ENCODE measurements at regions not wholly inside any gene's neighbourhood (a gene's known extent, or its start where the extent isn't known, plus 50 kb on each side); places are given as distances from the start of the nearest gene placed in this dataset.

DNA sequence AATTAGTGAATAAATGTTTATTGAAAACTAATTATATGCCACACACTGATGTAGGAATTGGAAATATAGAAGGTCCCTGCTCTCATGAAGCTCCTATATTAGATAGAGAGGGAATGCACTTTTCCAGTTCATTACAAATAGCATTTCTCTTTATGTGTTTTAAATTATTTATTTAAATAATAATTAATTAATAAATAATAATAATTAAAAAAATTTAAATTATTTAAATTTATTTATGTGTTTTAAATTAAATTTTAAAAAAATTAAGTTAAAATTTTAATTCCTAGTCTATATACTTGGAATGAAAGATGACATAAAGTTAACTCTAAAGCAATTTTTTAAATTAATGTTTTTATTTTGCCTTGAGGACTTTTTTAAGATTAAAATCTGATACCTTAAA, 121.7 kb upstream of the ZNF804B start:
- TF ChIP-seq CTCF (conservative IDR thresholded peaks at IDR 0.05; ENCODE audit: low read length): no peak
- no peak for TF ChIP-seq EZH2phosphoT487 (IDR thresholded peaks at IDR 0.05; ENCODE audit: borderline replicate concordance, low read depth, low read length)

Measured in OCI-LY7 (cell line).